ACHN (cell line): ENCODE measurements at regions not wholly inside any gene's neighbourhood (a gene's known extent, or its start where the extent isn't known, plus 50 kb on each side); places are given as distances from the start of the nearest gene placed in this dataset.
"Not testable (repeated sequence)": the region's sequence is repeated elsewhere in the genome, so short reads cannot be mapped to it uniquely, and the experiment has no call there.

Experiments used
- DNase-seq: peaks from one replicate; pipeline ENCODE4 v3.0.0-alpha.2; 2015
- in situ Hi-C: cut with HindIII; loops from 2 replicates; pipeline ENCODE4 v1.10.0; 2017; ENCODE audit warnings: low sequenced_read_pairs, low pct_ligation_motif_present, low pct_unique_long_range_greater_than_20kb

- in situ Hi-C loops, DNase-seq: not testable (repeated sequence)
These were observed 118.3 kb downstream of the LRRC37A3 start for GRCh38 chr17:64800987-64801386.

GRCh38 chr17:64800361-64800895, 118.8 kb downstream of the LRRC37A3 start:
- in situ Hi-C loops, DNase-seq: not testable (repeated sequence)

GRCh38 chr17:64799543-64800188, 119.6 kb downstream of the LRRC37A3 start:
- in situ Hi-C loops, DNase-seq: not testable (repeated sequence)

- in situ Hi-C loops, DNase-seq: not testable (repeated sequence)
These were observed 120.3 kb downstream of the LRRC37A3 start for GRCh38 chr17:64798961-64799360.

GRCh38 chr17:64798489-64798790, 120.8 kb downstream of the LRRC37A3 start:
- in situ Hi-C loops, DNase-seq: not testable (repeated sequence)

- in situ Hi-C loops, DNase-seq: not testable (repeated sequence)
These were observed 121.4 kb downstream of the LRRC37A3 start for GRCh38 chr17:64797746-64798488.

- DNase-seq, in situ Hi-C loops: not testable (repeated sequence)
These were observed 123.9 kb downstream of the LRRC37A3 start for GRCh38 chr17:64795342-64795741.

- DNase-seq, in situ Hi-C loops: not testable (repeated sequence)
These were observed 124.6 kb downstream of the LRRC37A3 start for GRCh38 chr17:64794548-64795274.

GRCh38 chr17:64794113-64794512, 125.2 kb downstream of the LRRC37A3 start:
- in situ Hi-C loops, DNase-seq: not testable (repeated sequence)

GRCh38 chr17:64792793-64793575, 126.3 kb downstream of the LRRC37A3 start:
- DNase-seq: peak; percentile 64
- in situ Hi-C loops: not testable (repeated sequence)

GRCh38 chr17:64792276-64792675, 127.0 kb downstream of the LRRC37A3 start:
- DNase-seq, in situ Hi-C loops: not testable (repeated sequence)

GRCh38 chr17:64791691-64792090, 127.6 kb downstream of the LRRC37A3 start:
- DNase-seq, in situ Hi-C loops: not testable (repeated sequence)

- in situ Hi-C loops, DNase-seq: not testable (repeated sequence)
These were observed 128.1 kb downstream of the LRRC37A3 start for GRCh38 chr17:64791226-64791625.

GRCh38 chr17:64790690-64791089, 128.6 kb upstream of the SMURF2 start:
- DNase-seq, in situ Hi-C loops: not testable (repeated sequence)

- DNase-seq, in situ Hi-C loops: not testable (repeated sequence)
These were observed 128.1 kb upstream of the SMURF2 start for GRCh38 chr17:64790193-64790592.

- DNase-seq, in situ Hi-C loops: not testable (repeated sequence)
These were observed 126.9 kb upstream of the SMURF2 start for GRCh38 chr17:64789061-64789445.

GRCh38 chr17:64788286-64789060, 126.4 kb upstream of the SMURF2 start:
- in situ Hi-C loops: no loop called here
- DNase-seq: no peak

- in situ Hi-C loops: no loop called here
- DNase-seq: no peak
These were observed 125.8 kb upstream of the SMURF2 start for GRCh38 chr17:64787921-64788271.
